ENCODE measurements at regions not wholly inside any gene's neighbourhood (a gene's known extent, or its start where the extent isn't known, plus 50 kb on each side); places are given as distances from the start of the nearest gene placed in this dataset.

- DNase-seq (no peak), ATAC-seq (no peak)
- Histone ChIP-seq H3K27ac (no peak overlapping the region), H3K27me3 (no peaks in the 10 kb centered on the region), H3K4me1 (no peaks in the 10 kb centered on the region), H3K9me3 (peaks cover 0 to 25% (median 0%) of the 10 kb centered on the region in 11 donors), H3K4me3 (no peak overlapping the region), H3K36me3 (no peaks in the 10 kb centered on the region)
- TF ChIP-seq, protein P1, sequence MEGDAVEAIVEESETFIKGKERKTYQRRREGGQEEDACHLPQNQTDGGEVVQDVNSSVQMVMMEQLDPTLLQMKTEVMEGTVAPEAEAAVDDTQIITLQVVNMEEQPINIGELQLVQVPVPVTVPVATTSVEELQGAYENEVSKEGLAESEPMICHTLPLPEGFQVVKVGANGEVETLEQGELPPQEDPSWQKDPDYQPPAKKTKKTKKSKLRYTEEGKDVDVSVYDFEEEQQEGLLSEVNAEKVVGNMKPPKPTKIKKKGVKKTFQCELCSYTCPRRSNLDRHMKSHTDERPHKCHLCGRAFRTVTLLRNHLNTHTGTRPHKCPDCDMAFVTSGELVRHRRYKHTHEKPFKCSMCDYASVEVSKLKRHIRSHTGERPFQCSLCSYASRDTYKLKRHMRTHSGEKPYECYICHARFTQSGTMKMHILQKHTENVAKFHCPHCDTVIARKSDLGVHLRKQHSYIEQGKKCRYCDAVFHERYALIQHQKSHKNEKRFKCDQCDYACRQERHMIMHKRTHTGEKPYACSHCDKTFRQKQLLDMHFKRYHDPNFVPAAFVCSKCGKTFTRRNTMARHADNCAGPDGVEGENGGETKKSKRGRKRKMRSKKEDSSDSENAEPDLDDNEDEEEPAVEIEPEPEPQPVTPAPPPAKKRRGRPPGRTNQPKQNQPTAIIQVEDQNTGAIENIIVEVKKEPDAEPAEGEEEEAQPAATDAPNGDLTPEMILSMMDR (IDR thresholded peaks at IDR 0.05): no peak
- intact Hi-C loops (cut with DNase I): no loop called here
Measured at GRCh38 chr11:37422511-37422910, 824.5 kb upstream of the RAG2 start.

GRCh38 chr11:37411289-37411688, 813.3 kb upstream of the RAG2 start:
- WGBS, 2 donors: 78 to 83% methylated on average over 4 of the region's 4 CpGs
- ATAC-seq: no peak
- TF ChIP-seq, protein P1 (IDR thresholded peaks at IDR 0.05): no peak

DNA sequence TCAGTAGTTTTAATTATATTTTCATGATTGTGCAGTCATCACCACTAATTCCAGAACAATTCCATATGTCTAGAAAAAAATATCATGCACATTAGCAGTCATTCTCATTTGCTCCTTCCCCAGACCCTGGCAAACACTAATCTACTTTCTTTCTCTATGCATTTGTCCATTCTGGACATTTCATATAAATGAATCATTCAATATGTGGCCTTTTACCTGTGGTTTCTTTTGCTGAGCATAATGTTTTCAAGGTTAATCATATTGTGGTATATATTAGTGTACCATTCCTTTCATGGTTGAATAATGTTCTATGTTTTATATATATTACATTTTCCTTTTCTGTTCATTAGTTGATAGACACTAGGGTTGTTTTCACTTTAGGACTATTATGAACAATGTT, 811.1 kb upstream of the RAG2 start:
- ATAC-seq: no peak
- TF ChIP-seq, protein P1 (IDR thresholded peaks at IDR 0.05): no peak
- Histone ChIP-seq H3K4me3 (no peak overlapping the region), H3K27me3 (no peaks in the 10 kb centered on the region), H3K9me3 (peaks cover 0 to 12% (median 0%) of the 10 kb centered on the region in 11 donors), H3K27ac (no peak overlapping the region), H3K36me3 (no peaks in the 10 kb centered on the region), H3K4me1 (no peaks in the 10 kb centered on the region)
- intact Hi-C loops (cut with DNase I): no loop called here
- no peak for DNase-seq

More at GRCh38 chr11:37411289-37411688, 813.3 kb upstream of the RAG2 start:
- no peaks in the 10 kb centered on the region for H3K27me3 ChIP-seq
- H3K4me3 ChIP-seq: no peak overlapping the region
- H3K36me3 ChIP-seq: no peaks in the 10 kb centered on the region
- H3K9me3 ChIP-seq: peaks cover 0 to 12% (median 0%) of the 10 kb centered on the region in 11 donors
- H3K27ac ChIP-seq: no peak overlapping the region
- intact Hi-C loops (cut with DNase I): no loop called here
- no peaks in the 10 kb centered on the region for H3K4me1 ChIP-seq
- no peak for DNase-seq

DNA sequence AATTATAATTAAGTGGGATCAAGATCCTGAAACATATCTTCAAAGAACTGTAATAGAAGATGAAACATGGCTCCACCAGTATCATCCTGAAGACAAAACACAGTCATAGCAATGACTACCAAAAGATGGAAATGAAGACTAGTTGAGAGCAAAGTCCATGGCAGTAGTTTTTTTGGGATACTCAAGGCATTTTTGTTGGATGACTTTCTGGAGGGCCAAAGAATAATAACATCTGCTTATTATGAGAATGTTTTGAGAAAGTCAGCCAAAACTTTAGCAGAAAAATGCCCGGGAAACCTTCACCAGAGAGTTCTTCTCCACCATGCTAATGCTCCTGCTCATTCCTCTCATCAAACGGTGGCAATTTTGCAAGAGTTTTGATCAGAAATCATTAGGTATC, 809.4 kb upstream of the RAG2 start:
- WGBS, 2 donors: 78 to 88% methylated on average over 2 of the region's 2 CpGs
- DNase-seq (no peak), ATAC-seq (no peak)
- Histone ChIP-seq H3K27ac (no peak overlapping the region), H3K36me3 (no peaks in the 10 kb centered on the region), H3K27me3 (no peaks in the 10 kb centered on the region), H3K9me3 (peaks cover 0 to 12% (median 0%) of the 10 kb centered on the region in 11 donors), H3K4me3 (no peak overlapping the region), H3K4me1 (no peaks in the 10 kb centered on the region)
- intact Hi-C loops (cut with DNase I): no loop called here
- TF ChIP-seq, protein P1 (IDR thresholded peaks at IDR 0.05): no peak

DNA sequence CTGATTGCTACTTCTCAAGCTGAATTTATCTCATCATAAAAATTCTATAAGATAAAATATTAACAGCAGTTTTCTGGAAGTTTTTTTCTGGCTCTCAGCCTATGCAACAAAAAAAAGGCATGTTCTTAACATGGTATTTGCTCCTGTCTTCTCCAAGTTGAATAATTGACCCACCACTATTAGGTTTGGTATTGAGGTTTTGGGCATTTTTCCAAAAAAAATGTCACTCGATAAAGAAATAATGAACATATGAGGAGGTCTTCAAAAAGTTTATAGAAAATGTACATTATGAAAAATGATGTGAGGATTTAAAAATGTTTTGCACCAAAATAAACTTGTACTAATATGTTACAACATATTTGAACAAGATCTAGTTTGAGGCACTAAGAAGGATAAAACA, 808.6 kb upstream of the RAG2 start:
- no peaks in the 10 kb centered on the region for H3K4me1 ChIP-seq
- no peak for ATAC-seq
- H3K36me3 ChIP-seq: no peaks in the 10 kb centered on the region
- no peaks in the 10 kb centered on the region for H3K27me3 ChIP-seq
- intact Hi-C loops (cut with DNase I): no loop called here
- no peak overlapping the region for H3K27ac ChIP-seq
- TF ChIP-seq, protein P1 (IDR thresholded peaks at IDR 0.05): no peak
- no peak overlapping the region for H3K4me3 ChIP-seq
- 70 to 81% methylated on average over 1 of the region's 1 CpG for WGBS, 2 donors
- DNase-seq: no peak
- H3K9me3 ChIP-seq: peaks cover 0 to 9% (median 0%) of the 10 kb centered on the region in 11 donors

All from heart right ventricle (tissue), 16 donors.